SK-N-MC (cell line): ENCODE measurements at regions not wholly inside any gene's neighbourhood (a gene's known extent, or its start where the extent isn't known, plus 50 kb on each side); places are given as distances from the start of the nearest gene placed in this dataset.

Experiments
- EZH2 ChIP-seq: fragments of 200-600 bp; sonication (generic); IDR thresholded peaks from one replicate; pipeline ENCODE4 v1.6.1; 2017; ENCODE audit warnings: antibody characterized with exemption
- FOXP2 ChIP-seq: optimal IDR thresholded peaks from 2 replicates; pipeline ENCODE3; 2011; ENCODE audit warnings: mild to moderate bottlenecking, moderate library complexity; ENCODE audit not compliant: insufficient read depth; ENCODE audit errors: extremely low read length, control extremely low read depth
- POLR2AphosphoS5 ChIP-seq: IDR thresholded peaks from 2 replicates; pipeline ENCODE4 v1.6.1; 2012; ENCODE audit warnings: mild to moderate bottlenecking, low read depth, low read length, borderline replicate concordance

DNA sequence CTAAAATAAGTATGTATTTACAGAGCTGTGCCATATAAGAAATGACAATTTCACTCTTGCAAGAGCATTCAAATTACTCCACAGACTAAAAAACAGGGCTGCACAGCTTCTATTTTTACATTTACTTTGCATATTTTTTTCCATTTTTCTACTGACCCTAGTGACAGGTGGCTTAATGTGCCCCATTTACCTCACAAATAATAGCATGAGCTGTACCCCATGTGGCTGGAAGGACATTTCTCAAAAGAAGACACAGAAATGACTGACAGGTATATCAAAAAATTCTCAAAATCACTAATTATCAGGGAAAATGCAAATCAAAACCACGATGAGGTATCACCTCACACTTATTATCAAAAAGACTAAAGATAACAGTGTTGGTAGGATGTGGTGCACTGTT lies 1128.6 kb downstream of the SLC16A7 start:
- TF ChIP-seq EZH2 = no peak
- no peak for TF ChIP-seq POLR2AphosphoS5
- TF ChIP-seq FOXP2 = no peak
